Type B pancreatic cell (in vitro differentiated cells): ENCODE measurements at regions not wholly inside any gene's neighbourhood (a gene's known extent, or its start where the extent isn't known, plus 50 kb on each side); places are given as distances from the start of the nearest gene placed in this dataset.

Experiments used
- DNase-seq: peaks from one replicate; pipeline ENCODE4 v3.0.0; 2021; ENCODE audit warnings: mixed read lengths; ENCODE audit not compliant: unreplicated experiment; ENCODE audit errors: extremely low spot score
- H3K27ac Mint-ChIP-seq: 2 replicates; pipeline ENCODE4 v1.8.0; 2021; ENCODE audit warnings: mild to moderate bottlenecking, mixed read lengths
- H3K27me3 Mint-ChIP-seq: 2 replicates; pipeline ENCODE4 v1.8.0; 2021; ENCODE audit warnings: mixed read lengths
- H3K36me3 Mint-ChIP-seq: 2 replicates; pipeline ENCODE4 v1.8.0; 2021; ENCODE audit warnings: mixed read lengths
- H3K4me1 Mint-ChIP-seq: one replicate; pipeline ENCODE4 v1.8.0; 2021; ENCODE audit warnings: mixed read lengths; ENCODE audit not compliant: unreplicated experiment
- H3K4me3 Mint-ChIP-seq: 2 replicates; pipeline ENCODE4 v1.8.0; 2021; ENCODE audit warnings: mild to moderate bottlenecking, mixed read lengths
- H3K9me3 Mint-ChIP-seq: 2 replicates; pipeline ENCODE4 v1.8.0; 2021; ENCODE audit warnings: mixed read lengths
- TF ChIP-seq, protein P1 (sequence below): fragments of 200-600 bp; sonication (generic); conservative IDR thresholded peaks from 2 replicates; pipeline ENCODE4 v1.5.0; 2021; ENCODE audit warnings: antibody characterized with exemption, mild to moderate bottlenecking

DNA sequence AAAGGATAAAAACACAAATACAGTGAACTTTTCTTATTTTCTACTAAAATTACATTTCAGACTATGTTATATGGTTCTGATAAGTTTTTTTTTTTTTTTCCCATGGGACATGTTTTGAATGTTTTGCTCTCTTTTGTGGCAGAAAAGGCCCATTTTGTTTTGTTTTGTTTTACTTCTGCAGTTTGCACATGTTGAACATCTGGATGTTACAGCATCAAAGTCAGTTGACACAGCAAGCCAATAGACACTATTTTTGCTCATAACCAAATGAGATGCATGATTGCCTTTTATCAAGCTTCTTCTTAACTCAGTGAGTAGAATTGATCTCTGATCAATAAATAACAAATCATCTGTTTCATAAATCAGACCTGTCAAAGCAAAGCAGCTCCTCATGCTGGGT, 904.2 kb downstream of the ADGRL2 start:
- Mint-ChIP-seq H3K4me3 (no peak overlapping the region), H3K27me3 (no peaks in the 10 kb centered on the region), H3K36me3 (no peaks in the 10 kb centered on the region), H3K4me1 (peaks cover 5% of the 10 kb centered on the region), H3K9me3 (no peaks in the 10 kb centered on the region), H3K27ac (no peak overlapping the region)
- TF ChIP-seq, protein P1, sequence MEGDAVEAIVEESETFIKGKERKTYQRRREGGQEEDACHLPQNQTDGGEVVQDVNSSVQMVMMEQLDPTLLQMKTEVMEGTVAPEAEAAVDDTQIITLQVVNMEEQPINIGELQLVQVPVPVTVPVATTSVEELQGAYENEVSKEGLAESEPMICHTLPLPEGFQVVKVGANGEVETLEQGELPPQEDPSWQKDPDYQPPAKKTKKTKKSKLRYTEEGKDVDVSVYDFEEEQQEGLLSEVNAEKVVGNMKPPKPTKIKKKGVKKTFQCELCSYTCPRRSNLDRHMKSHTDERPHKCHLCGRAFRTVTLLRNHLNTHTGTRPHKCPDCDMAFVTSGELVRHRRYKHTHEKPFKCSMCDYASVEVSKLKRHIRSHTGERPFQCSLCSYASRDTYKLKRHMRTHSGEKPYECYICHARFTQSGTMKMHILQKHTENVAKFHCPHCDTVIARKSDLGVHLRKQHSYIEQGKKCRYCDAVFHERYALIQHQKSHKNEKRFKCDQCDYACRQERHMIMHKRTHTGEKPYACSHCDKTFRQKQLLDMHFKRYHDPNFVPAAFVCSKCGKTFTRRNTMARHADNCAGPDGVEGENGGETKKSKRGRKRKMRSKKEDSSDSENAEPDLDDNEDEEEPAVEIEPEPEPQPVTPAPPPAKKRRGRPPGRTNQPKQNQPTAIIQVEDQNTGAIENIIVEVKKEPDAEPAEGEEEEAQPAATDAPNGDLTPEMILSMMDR, result no peak
- DNase-seq, result no peak

DNA sequence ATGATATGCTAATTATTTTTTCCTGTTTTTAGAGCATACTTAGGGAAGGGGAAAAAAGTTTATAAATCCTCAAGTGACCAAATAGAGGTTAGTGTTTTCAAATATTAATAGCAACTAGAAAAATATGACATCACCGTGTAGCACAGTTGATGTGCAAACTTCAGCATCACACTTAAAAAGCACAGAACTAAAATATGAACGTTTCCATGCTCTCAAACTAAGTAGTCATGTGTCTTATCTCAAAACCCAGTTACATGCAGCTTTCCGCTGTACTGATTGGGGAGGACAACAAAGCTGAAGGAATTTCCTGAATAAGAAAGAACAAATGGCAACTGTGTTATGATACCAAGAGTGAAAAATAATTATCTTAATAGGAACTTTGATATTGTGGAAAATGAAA, 903.7 kb downstream of the ADGRL2 start:
- Mint-ChIP-seq H3K27me3 (no peaks in the 10 kb centered on the region), H3K27ac (no peak overlapping the region), H3K36me3 (no peaks in the 10 kb centered on the region), H3K4me3 (no peak overlapping the region), H3K4me1 (peaks cover 5% of the 10 kb centered on the region), H3K9me3 (no peaks in the 10 kb centered on the region)
- DNase-seq, result no peak
- TF ChIP-seq, protein P1, result no peak

DNA sequence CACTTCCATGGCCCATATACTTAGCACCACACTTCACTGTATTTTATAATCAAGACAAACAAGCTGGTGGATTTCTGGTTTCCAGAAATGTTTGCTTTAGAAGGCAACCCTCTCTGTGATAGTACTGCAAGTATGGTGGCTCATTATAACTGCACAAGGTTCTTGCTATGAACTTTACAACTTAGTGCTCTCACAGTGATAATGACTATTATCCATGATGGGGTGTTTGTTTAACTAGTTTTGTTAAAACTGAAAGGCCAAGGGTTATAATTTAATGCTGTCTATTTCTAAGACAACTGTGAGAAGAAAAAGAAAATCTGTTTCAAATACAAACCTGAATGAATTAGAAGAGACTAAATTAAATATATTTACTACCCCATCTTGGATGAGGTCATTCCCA, 903.2 kb downstream of the ADGRL2 start:
- no peak overlapping the region for H3K27ac Mint-ChIP-seq

DNA sequence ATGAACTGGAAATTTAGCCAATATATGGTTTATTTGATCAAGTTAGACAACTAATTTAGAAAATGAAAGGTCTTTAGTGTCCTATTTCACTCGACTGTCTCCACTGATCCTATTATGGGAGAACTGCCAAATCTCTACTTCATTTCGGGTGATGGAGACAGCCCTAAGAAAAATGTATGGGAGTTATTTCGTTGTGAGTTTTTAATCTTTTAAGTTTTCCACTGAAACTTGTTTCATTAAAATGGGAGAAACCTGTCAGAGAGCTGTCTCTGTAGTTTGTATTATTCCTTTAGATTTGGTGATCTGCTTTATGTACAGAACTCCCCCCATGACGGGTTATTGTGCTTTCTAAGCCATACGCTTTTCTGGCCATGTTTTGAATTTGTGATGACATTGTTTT, 899.7 kb downstream of the ADGRL2 start:
- no peaks in the 10 kb centered on the region for H3K36me3 Mint-ChIP-seq
- H3K9me3 Mint-ChIP-seq, result no peaks in the 10 kb centered on the region
- H3K4me3 Mint-ChIP-seq, result no peak overlapping the region
- DNase-seq, result no peak
- TF ChIP-seq, protein P1, result no peak
- H3K27me3 Mint-ChIP-seq, result no peaks in the 10 kb centered on the region
- H3K27ac Mint-ChIP-seq, result no peak overlapping the region
- peaks cover 5% of the 10 kb centered on the region for H3K4me1 Mint-ChIP-seq

More for the DNA sequence above, 903.2 kb downstream of the ADGRL2 start:
- no peak for DNase-seq
- H3K9me3 Mint-ChIP-seq, result no peaks in the 10 kb centered on the region
- H3K4me1 Mint-ChIP-seq, result peaks cover 5% of the 10 kb centered on the region
- H3K4me3 Mint-ChIP-seq, result no peak overlapping the region
- TF ChIP-seq, protein P1, result no peak
- H3K36me3 Mint-ChIP-seq, result no peaks in the 10 kb centered on the region
- no peaks in the 10 kb centered on the region for H3K27me3 Mint-ChIP-seq

DNA sequence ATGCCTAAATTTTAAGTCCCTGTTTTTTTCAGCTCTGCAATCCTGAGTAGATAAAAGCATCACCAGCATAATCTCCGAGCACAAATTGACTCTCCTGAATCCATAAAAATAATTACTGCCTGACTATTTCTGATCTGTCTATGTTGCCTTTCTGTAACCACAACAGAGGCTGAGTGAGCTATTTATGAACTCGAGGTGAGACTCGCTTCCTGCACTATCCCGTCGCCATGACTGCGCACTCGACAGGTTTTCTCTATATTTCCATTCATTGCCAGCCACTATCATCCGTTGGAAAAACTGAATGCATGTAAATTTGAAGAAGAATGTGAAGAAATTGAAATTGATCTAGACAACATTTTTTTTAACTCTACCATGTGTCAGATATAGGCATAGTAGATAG, 897.2 kb downstream of the ADGRL2 start:
- no peaks in the 10 kb centered on the region for H3K36me3 Mint-ChIP-seq
- H3K27me3 Mint-ChIP-seq, result no peaks in the 10 kb centered on the region
- TF ChIP-seq, protein P1, result no peak
- H3K4me1 Mint-ChIP-seq, result no peaks in the 10 kb centered on the region
- H3K27ac Mint-ChIP-seq, result no peak overlapping the region
- H3K4me3 Mint-ChIP-seq, result no peak overlapping the region
- no peaks in the 10 kb centered on the region for H3K9me3 Mint-ChIP-seq
- no peak for DNase-seq

DNA sequence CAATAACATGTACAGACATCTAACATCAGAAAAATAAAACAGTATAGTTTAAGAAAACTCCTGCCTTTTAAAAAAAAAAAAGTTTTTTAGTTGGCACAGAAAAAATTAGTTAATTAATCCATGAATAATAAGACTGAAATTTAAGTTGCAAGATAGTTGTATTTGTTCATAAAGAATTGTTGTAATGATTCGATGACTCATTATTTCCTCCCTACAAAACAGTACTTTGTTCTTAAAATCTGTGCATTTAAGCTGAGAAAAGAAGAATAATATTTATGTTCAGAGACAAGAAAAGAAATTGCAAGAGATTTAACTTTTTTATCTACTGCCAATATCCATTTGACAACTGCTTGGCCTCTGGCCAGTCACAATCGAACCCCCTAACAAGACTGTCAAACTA, 894.7 kb downstream of the ADGRL2 start:
- Mint-ChIP-seq H3K36me3 (no peaks in the 10 kb centered on the region), H3K27ac (no peak overlapping the region), H3K27me3 (no peaks in the 10 kb centered on the region), H3K4me3 (no peak overlapping the region), H3K4me1 (no peaks in the 10 kb centered on the region), H3K9me3 (no peaks in the 10 kb centered on the region)
- DNase-seq, result no peak
- TF ChIP-seq, protein P1, result no peak
